ENCODE measurements at regions not wholly inside any gene's neighbourhood (a gene's known extent, or its start where the extent isn't known, plus 50 kb on each side); places are given as distances from the start of the nearest gene placed in this dataset.

DNA sequence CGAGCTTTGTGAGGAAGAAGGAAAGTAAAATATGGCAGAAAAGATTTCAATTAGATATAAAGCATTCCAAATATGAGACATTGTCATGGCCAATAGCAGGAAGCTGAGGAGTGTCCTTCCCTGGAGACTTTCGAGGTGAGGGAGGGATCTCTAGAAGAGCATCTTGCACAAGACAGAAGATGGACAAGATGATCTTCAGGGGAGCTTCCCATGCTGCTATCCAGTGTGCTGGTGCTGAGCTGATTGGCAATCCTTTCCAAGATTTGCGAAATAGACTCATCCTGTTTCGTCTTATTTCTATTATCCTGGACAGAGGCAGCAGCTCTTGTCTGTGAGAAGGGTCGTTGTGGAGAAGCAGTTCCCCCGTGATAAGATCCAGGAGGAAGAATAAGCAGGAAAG lies 342.0 kb upstream of the CAMK1G start:
- TF ChIP-seq, protein P1, sequence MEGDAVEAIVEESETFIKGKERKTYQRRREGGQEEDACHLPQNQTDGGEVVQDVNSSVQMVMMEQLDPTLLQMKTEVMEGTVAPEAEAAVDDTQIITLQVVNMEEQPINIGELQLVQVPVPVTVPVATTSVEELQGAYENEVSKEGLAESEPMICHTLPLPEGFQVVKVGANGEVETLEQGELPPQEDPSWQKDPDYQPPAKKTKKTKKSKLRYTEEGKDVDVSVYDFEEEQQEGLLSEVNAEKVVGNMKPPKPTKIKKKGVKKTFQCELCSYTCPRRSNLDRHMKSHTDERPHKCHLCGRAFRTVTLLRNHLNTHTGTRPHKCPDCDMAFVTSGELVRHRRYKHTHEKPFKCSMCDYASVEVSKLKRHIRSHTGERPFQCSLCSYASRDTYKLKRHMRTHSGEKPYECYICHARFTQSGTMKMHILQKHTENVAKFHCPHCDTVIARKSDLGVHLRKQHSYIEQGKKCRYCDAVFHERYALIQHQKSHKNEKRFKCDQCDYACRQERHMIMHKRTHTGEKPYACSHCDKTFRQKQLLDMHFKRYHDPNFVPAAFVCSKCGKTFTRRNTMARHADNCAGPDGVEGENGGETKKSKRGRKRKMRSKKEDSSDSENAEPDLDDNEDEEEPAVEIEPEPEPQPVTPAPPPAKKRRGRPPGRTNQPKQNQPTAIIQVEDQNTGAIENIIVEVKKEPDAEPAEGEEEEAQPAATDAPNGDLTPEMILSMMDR (IDR thresholded peaks at IDR 0.05; ENCODE audit: poor library complexity, severe bottlenecking): no peak
- TF ChIP-seq POLR2AphosphoS5 (IDR thresholded peaks at IDR 0.05): no peak
- TF ChIP-seq RAD21 (conservative IDR thresholded peaks at IDR 0.05): no peak
